LHCN-M2 (cell line): ENCODE measurements at regions not wholly inside any gene's neighbourhood (a gene's known extent, or its start where the extent isn't known, plus 50 kb on each side); places are given as distances from the start of the nearest gene placed in this dataset.
"Not testable (repeated sequence)": the region's sequence is repeated elsewhere in the genome, so short reads cannot be mapped to it uniquely, and the experiment has no call there.

Source experiments
- DNase-seq: peaks from one replicate; pipeline ENCODE4 v3.0.0-alpha.2; 2012; ENCODE audit warnings: low read depth

DNA sequence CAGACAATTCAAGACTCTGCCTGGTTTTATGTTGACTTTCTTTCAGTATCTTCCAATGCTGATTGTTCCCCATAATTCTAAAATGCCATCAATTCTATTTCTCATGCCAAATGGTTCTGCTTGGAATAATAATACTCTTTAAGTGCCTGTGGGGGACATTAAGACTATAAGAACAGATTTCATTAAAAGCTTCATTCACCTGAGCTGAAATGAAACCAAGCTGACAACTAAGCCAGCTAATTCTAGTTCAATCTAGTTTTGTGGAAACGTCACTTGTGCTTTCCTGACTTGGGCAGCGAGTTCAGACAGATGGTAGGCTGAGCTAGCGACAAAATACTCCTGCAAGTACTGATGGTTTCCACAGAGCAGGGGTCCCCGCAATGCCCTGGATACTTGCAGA lies 491.1 kb upstream of the RAB6C start:
- no peak for DNase-seq

DNA sequence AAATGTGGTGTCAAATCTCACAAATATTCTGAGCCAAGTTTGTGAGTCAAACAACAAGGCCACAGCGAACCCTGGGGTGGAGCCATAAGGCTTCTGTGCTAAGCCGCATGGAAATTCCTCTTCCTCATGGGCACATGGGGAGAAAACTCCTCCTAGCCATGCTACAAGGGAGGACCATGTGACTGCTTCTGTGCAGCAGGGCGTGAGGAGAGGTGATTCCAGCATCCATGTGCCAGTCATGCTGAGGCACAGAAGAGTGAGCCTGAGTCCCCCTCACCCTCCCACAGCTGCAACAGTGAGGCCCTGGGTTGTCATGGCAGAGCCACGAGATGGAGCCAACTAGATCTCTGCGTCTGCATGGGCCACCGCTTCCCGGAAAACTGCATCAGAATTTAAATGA lies 488.8 kb upstream of the RAB6C start:
- DNase-seq = no peak

GRCh38 chr2:129491308-129491707 lies 488.2 kb upstream of the RAB6C start:
- no peak for DNase-seq

- DNase-seq = no peak
These were observed 486.9 kb upstream of the RAB6C start for GRCh38 chr2:129492548-129492947.

DNA sequence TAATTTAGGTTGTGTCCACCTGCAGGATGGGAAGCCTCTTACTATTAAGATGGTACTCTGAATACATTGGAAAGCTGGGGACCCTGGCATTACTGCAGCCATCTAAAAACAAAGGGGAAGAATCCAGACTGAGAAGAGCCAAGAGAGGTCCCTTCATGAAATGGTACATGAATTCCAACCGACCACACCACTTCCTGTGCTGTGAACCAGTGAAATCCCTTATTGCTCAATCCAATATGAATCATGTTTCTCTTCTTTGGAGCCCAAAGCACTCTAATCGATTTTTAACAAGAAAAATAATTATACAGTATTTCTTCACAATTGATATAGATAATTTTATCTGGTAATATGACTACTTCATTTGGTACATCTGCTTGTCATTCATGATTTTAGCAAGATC lies 479.7 kb upstream of the RAB6C start:
- no peak for DNase-seq

GRCh38 chr2:129502781-129503180 lies 476.7 kb upstream of the RAB6C start:
- DNase-seq = no peak

GRCh38 chr2:129504646-129505045 lies 474.8 kb upstream of the RAB6C start:
- DNase-seq = no peak

GRCh38 chr2:129518937-129519336 lies 460.5 kb upstream of the RAB6C start:
- DNase-seq = no peak

DNA sequence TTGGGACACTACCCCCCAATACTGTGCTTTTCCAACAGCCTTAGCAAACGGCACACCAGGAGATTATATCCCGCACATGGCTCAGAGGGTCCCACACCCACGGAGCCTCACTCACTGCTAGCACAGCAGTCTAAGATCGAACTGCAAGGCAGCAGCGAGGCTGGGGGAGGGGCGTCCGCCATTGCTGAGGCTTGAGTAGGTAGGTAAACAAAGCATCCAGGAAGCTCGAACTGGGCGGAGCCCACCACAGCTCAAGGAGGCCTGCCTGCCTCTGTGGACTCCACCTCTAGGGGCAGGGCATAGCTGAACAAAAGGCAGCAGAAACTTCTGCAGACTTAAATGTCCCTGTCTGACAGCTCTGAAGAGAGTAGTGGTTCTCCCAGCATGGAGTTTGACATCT lies 447.3 kb upstream of the RAB6C start:
- DNase-seq = not testable (repeated sequence)

DNA sequence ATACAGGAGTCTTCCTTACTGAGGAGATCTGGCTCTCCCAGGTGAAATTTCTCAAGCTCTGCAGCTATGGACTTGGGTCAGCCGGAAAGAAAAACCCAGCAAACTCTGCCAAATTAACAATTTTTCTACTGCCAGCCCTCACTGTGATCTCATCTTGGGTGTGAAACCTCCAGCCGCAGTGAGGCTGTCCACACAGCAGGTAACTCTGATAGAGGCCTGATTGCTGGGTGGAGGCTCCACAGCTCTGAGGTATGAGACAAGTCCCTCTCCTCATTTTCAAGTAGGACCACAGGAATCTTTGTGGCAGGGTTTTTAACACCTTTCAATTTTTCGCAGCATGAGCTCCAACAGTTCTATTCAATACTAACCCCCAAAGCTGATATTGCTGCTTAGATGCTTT lies 430.6 kb upstream of the RAB6C start:
- DNase-seq = no peak

- no peak for DNase-seq
These were observed 428.9 kb upstream of the RAB6C start for GRCh38 chr2:129550536-129550935.

GRCh38 chr2:129554373-129554772 lies 425.1 kb upstream of the RAB6C start:
- no peak for DNase-seq

DNA sequence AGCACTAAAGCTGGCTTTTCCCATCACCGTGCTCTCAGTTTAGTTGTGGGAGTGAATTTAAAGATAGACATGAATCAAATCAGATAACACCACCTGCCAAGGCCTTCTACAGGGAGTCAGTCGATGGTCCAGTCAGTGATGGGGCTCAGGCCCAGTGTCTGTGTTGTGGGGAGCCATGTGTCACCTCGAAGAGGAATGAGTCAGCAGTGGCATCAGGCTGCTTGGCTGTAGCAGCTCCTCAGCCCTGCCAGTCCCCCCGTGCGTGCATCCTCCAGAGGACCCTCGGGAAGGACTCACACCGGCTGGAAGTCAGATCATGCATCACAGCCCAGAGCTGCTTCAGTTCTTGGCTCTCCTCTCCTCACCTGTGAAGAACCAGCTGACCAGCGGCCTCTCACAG lies 420.4 kb upstream of the RAB6C start:
- no peak for DNase-seq

DNA sequence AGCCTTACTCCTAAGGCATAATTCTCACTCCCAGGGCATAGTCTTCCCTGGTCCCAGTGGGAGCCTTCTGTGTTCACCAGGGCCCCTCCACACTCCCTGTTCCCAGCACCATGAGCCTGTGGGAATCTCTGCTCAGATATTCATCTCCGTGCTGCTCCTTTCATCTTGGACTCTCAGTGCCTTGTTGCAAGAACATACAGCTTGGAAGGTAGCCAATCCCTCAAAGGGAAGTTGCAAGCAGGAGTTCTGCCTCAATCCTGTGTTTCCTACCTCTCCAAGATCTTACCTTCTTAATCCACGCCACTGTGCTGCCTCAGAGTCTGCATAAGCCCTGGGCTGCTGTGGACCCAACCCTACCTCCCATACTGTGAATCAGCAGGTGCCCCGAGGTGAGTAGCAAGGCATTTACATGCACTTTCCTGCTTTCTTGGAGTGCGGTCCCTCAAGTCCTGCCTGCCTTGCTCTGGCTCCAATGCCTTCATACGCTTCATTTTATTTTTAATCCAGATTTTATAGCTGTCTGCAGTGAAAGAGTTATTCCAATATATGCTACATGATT lies 413.8 kb upstream of the RAB6C start:
- DNase-seq = no peak

- DNase-seq = not testable (repeated sequence)
These were observed 408.7 kb upstream of the RAB6C start for GRCh38 chr2:129570812-129571211.

- DNase-seq = no peak
These were observed 404.0 kb upstream of the RAB6C start for GRCh38 chr2:129575431-129575830.

GRCh38 chr2:129575880-129576279 lies 403.6 kb upstream of the RAB6C start:
- DNase-seq = no peak

- DNase-seq = no peak
These were observed 399.5 kb upstream of the RAB6C start for GRCh38 chr2:129580001-129580400.

- no peak for DNase-seq
These were observed 393.7 kb upstream of the RAB6C start for GRCh38 chr2:129585760-129586159.

DNA sequence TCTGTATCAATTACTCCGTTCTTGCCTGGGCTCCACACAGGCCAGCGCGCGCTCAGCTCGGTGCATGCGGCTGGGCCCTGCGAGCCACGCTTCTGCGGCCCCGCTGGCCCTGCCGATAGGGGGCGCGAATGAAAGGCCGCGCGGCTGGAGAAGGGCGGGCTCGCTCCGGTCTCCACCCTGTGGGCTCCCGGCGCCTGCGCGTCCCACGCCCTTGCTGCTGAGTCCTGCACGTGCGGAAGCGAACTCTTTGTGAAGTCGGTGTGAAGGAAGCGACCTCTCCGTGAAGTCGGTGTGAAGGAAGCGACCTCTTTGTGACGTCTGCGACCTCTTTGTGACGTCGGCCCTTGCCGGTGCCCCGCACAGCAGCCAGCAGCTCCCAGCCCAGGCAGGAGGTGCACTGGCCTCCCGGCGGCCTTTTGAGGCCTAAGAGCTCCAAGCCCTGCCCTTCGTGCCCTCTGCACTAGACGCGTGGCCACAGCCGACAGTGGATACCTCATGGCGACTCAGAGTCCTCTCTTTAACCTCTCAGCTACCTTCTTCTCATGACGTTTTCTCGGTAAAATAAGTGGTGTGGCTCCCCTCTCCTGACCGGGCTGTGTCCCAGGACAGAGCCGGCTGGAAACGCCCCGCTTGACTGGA lies 391.9 kb upstream of the RAB6C start:
- DNase-seq = no peak

DNA sequence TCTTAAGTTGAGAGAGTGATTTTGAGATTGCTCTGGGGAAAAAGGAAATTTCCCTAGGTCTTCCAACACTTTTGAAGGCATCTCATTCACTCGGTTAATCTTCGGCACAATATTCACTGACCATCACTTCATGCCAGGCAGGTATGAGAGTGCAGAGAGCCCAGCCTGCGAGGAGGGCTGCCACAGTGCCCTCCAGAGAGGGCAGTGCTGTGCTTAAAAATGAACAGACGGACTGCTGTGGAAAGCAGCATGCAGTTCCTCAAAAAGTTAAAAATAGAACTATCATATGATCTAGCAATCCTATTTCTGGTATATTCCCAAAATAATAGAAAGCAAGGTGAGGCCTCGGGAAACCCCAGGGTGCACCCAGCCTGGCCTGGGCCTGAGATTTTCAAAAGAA lies 374.9 kb upstream of the RAB6C start:
- no peak for DNase-seq

GRCh38 chr2:129605646-129606045 lies 373.8 kb upstream of the RAB6C start:
- DNase-seq = no peak

- no peak for DNase-seq
These were observed 372.8 kb upstream of the RAB6C start for GRCh38 chr2:129606496-129607270.
